HepG2 (cell line): ENCODE measurements at regions not wholly inside any gene's neighbourhood (a gene's known extent, or its start where the extent isn't known, plus 50 kb on each side); places are given as distances from the start of the nearest gene placed in this dataset.

ENCODE experiments used
- AHR ChIP-seq: IDR thresholded peaks from 2 replicates; pipeline ENCODE4 v1.6.1; 2018; ENCODE audit warnings: missing genetic modification reagents, missing compliant biosample characterization
- BRCA1 ChIP-seq: sonication (generic); formaldehyde crosslinking; IDR thresholded peaks from 2 replicates; pipeline ENCODE4 v1.4.0; 2020; ENCODE audit warnings: missing genetic modification reagents
- FOXA1 ChIP-seq, 2 experiments: fragments of 450-650 bp in 1 of 2; sonication (generic) in 1 of 2; formaldehyde crosslinking in 1 of 2; IDR thresholded peaks; 2 replicates each; pipeline versions ENCODE4 v1.4.0 to v1.6.1; 2016 to 2020; ENCODE audit warnings: missing genetic modification reagents in 1 of 2
- IRF2 ChIP-seq: IDR thresholded peaks from 2 replicates; pipeline ENCODE4 v1.6.1; 2018; ENCODE audit warnings: missing genetic modification reagents, missing compliant biosample characterization
- MED1 ChIP-seq: sonication (generic); formaldehyde crosslinking; IDR thresholded peaks from 2 replicates; pipeline ENCODE4 v1.4.0; 2020; ENCODE audit warnings: missing genetic modification reagents
- MTF2 ChIP-seq: sonication (generic); formaldehyde crosslinking; IDR thresholded peaks from 2 replicates; pipeline ENCODE4 v1.5.0; 2020; ENCODE audit warnings: missing genetic modification reagents, borderline replicate concordance
- NCOA2 ChIP-seq: sonication (generic); formaldehyde crosslinking; IDR thresholded peaks from 2 replicates; pipeline ENCODE4 v1.8.0; 2022; ENCODE audit warnings: inconsistent platforms
- SOX6 ChIP-seq, 2 experiments: fragments of 450-650 bp in 1 of 2; sonication (generic) in 1 of 2; formaldehyde crosslinking in 1 of 2; IDR thresholded peaks; 2 replicates each; pipeline versions ENCODE4 v1.4.0 to v1.6.1; 2017 to 2020; ENCODE audit warnings: antibody characterized with exemption in 1 of 2, mild to moderate bottlenecking in 1 of 2, missing genetic modification reagents in 1 of 2
- STAG1 ChIP-seq: sonication (generic); formaldehyde crosslinking; IDR thresholded peaks from 2 replicates; pipeline ENCODE4 v1.4.0; 2020; ENCODE audit warnings: missing genetic modification reagents
- ZNF160 ChIP-seq: sonication (generic); formaldehyde crosslinking; IDR thresholded peaks from 2 replicates; pipeline ENCODE4 v1.8.0; 2022; ENCODE audit warnings: mild to moderate bottlenecking, inconsistent platforms, missing genetic modification reagents
- ZNF292 ChIP-seq: sonication (generic); formaldehyde crosslinking; IDR thresholded peaks from 2 replicates; pipeline ENCODE4 v1.8.1; 2022; ENCODE audit warnings: mild to moderate bottlenecking, low read depth, missing genetic modification reagents, borderline replicate concordance
- ZNF605 ChIP-seq: sonication (generic); formaldehyde crosslinking; IDR thresholded peaks from 2 replicates; pipeline ENCODE4 v1.8.0; 2022; ENCODE audit warnings: mild to moderate bottlenecking, missing genetic modification reagents
- ZNF7 ChIP-seq: IDR thresholded peaks from 2 replicates; pipeline ENCODE4 v1.6.1; 2016; ENCODE audit warnings: missing biosample characterization, missing genetic modification reagents
- ZNF766 ChIP-seq: sonication (generic); formaldehyde crosslinking; IDR thresholded peaks from 2 replicates; pipeline ENCODE4 v1.5.0; 2020; ENCODE audit warnings: missing genetic modification reagents, borderline replicate concordance
- TF ChIP-seq, protein P1 (sequence below): sonication (generic); formaldehyde crosslinking; IDR thresholded peaks from 2 replicates; pipeline ENCODE4 v1.4.0; 2020; ENCODE audit warnings: missing genetic modification reagents
- TF ChIP-seq, protein P2 (sequence below): sonication (generic); formaldehyde crosslinking; IDR thresholded peaks from 2 replicates; pipeline ENCODE4 v1.4.0; 2020; ENCODE audit warnings: mild to moderate bottlenecking, missing genetic modification reagents
- TF ChIP-seq, protein P3 (sequence below): sonication (generic); formaldehyde crosslinking; IDR thresholded peaks from 2 replicates; pipeline ENCODE4 v1.5.0; 2020; ENCODE audit warnings: mild to moderate bottlenecking, missing genetic modification reagents, borderline replicate concordance
- TF ChIP-seq, protein P4 (sequence below): IDR thresholded peaks from 2 replicates; pipeline ENCODE4 v1.6.1; 2016; ENCODE audit warnings: low read depth, borderline replicate concordance

DNA sequence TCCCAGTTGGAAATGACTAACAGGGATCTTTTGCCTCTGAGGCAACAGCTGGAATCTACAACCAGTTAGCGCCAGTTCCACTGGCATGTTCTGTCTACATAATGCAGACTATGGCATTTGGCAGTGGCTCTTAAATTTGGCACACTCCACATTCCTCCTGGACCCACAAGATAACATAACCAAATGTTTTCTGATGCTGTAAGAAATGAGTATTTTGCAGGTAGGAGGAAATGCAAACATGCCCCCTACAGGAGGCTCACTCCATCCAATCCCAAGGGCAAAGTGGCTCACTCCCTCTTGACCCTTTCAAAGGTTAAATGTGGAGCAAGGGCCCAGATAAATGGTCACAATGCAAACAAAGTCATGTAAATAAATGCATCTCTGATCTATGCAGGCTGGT is 129.2 kb upstream of the PROX1 start (continued):
- TF ChIP-seq SOX6 (IDR thresholded peaks at IDR 0.05) (no peak), SOX6 (CRISPR knock-in tag; IDR thresholded peaks at IDR 0.05) (0 out of 2 replicates have a peak, but pooled peaks have one; percentile 10), ZNF292 (CRISPR knock-in tag) (no peak), NCOA2 (CRISPR knock-in tag) (peak; percentile 44; the same call in 1 of the 2 replicates), IRF2 (no peak), ZNF160 (CRISPR knock-in tag) (no peak), ZNF7 (no peak), MTF2 (CRISPR knock-in tag) (no peak), STAG1 (peak; percentile 72), MED1 (0 out of 2 replicates have a peak, but pooled peaks have one; percentile 14), AHR (CRISPR knock-in tag) (no peak), ZNF605 (no peak), BRCA1 (CRISPR knock-in tag) (no peak), FOXA1 (IDR thresholded peaks at IDR 0.05) (no peak), FOXA1 (CRISPR knock-in tag; IDR thresholded peaks at IDR 0.05) (peak; percentile 41; the same call in 1 of the 2 replicates), ZNF766 (CRISPR knock-in tag) (no peak)
- TF ChIP-seq, protein P1, sequence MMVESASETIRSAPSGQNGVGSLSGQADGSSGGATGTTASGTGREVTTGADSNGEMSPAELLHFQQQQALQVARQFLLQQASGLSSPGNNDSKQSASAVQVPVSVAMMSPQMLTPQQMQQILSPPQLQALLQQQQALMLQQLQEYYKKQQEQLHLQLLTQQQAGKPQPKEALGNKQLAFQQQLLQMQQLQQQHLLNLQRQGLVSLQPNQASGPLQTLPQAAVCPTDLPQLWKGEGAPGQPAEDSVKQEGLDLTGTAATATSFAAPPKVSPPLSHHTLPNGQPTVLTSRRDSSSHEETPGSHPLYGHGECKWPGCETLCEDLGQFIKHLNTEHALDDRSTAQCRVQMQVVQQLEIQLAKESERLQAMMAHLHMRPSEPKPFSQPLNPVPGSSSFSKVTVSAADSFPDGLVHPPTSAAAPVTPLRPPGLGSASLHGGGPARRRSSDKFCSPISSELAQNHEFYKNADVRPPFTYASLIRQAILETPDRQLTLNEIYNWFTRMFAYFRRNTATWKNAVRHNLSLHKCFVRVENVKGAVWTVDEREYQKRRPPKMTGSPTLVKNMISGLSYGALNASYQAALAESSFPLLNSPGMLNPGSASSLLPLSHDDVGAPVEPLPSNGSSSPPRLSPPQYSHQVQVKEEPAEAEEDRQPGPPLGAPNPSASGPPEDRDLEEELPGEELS (CRISPR knock-in tag), result 0 out of 2 replicates have a peak, but pooled peaks have one; percentile 20
- TF ChIP-seq, protein P2, sequence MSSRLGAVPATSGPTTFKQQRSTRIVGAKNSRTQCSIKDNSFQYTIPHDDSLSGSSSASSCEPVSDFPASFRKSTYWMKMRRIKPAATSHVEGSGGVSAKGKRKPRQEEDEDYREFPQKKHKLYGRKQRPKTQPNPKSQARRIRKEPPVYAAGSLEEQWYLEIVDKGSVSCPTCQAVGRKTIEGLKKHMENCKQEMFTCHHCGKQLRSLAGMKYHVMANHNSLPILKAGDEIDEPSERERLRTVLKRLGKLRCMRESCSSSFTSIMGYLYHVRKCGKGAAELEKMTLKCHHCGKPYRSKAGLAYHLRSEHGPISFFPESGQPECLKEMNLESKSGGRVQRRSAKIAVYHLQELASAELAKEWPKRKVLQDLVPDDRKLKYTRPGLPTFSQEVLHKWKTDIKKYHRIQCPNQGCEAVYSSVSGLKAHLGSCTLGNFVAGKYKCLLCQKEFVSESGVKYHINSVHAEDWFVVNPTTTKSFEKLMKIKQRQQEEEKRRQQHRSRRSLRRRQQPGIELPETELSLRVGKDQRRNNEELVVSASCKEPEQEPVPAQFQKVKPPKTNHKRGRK (CRISPR knock-in tag), result no peak
- TF ChIP-seq, protein P3, sequence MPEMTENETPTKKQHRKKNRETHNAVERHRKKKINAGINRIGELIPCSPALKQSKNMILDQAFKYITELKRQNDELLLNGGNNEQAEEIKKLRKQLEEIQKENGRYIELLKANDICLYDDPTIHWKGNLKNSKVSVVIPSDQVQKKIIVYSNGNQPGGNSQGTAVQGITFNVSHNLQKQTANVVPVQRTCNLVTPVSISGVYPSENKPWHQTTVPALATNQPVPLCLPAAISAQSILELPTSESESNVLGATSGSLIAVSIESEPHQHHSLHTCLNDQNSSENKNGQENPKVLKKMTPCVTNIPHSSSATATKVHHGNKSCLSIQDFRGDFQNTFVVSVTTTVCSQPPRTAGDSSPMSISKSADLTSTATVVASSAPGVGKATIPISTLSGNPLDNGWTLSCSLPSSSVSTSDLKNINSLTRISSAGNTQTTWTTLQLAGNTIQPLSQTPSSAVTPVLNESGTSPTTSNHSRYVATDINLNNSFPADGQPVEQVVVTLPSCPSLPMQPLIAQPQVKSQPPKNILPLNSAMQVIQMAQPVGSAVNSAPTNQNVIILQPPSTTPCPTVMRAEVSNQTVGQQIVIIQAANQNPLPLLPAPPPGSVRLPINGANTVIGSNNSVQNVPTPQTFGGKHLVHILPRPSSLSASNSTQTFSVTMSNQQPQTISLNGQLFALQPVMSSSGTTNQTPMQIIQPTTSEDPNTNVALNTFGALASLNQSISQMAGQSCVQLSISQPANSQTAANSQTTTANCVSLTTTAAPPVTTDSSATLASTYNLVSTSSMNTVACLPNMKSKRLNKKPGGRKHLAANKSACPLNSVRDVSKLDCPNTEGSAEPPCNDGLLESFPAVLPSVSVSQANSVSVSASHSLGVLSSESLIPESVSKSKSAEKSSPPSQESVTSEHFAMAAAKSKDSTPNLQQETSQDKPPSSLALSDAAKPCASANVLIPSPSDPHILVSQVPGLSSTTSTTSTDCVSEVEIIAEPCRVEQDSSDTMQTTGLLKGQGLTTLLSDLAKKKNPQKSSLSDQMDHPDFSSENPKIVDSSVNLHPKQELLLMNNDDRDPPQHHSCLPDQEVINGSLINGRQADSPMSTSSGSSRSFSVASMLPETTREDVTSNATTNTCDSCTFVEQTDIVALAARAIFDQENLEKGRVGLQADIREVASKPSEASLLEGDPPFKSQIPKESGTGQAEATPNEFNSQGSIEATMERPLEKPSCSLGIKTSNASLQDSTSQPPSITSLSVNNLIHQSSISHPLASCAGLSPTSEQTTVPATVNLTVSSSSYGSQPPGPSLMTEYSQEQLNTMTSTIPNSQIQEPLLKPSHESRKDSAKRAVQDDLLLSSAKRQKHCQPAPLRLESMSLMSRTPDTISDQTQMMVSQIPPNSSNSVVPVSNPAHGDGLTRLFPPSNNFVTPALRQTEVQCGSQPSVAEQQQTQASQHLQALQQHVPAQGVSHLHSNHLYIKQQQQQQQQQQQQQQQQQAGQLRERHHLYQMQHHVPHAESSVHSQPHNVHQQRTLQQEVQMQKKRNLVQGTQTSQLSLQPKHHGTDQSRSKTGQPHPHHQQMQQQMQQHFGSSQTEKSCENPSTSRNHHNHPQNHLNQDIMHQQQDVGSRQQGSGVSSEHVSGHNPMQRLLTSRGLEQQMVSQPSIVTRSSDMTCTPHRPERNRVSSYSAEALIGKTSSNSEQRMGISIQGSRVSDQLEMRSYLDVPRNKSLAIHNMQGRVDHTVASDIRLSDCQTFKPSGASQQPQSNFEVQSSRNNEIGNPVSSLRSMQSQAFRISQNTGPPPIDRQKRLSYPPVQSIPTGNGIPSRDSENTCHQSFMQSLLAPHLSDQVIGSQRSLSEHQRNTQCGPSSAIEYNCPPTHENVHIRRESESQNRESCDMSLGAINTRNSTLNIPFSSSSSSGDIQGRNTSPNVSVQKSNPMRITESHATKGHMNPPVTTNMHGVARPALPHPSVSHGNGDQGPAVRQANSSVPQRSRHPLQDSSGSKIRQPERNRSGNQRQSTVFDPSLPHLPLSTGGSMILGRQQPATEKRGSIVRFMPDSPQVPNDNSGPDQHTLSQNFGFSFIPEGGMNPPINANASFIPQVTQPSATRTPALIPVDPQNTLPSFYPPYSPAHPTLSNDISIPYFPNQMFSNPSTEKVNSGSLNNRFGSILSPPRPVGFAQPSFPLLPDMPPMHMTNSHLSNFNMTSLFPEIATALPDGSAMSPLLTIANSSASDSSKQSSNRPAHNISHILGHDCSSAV (CRISPR knock-in tag), result no peak
- TF ChIP-seq, protein P4, sequence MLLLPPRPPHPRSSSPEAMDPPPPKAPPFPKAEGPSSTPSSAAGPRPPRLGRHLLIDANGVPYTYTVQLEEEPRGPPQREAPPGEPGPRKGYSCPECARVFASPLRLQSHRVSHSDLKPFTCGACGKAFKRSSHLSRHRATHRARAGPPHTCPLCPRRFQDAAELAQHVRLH (CRISPR knock-in tag), result no peak
